Upper lobe of left lung (tissue), 4 donors: ENCODE measurements at regions not wholly inside any gene's neighbourhood (a gene's known extent, or its start where the extent isn't known, plus 50 kb on each side); places are given as distances from the start of the nearest gene placed in this dataset.

Source experiments
- CTCF ChIP-seq, 6 experiments: fragments of 450-650 bp in 4 of 6; fragments of 200-600 bp in 2 of 6; sonication (generic) in 2 of 6; IDR thresholded peaks; one replicate each; pipeline ENCODE4 v1.5.1; 2016 to 2019; ENCODE audit warnings: antibody characterized with exemption in 6 of 6
- EP300 ChIP-seq, 4 donors: sonication (generic); formaldehyde crosslinking; IDR thresholded peaks; one replicate each; pipeline ENCODE4 v1.5.1; 2017; ENCODE audit warnings: antibody characterized with exemption in 4 of 4, control low read depth in 2 of 4
- POLR2A ChIP-seq, 4 donors: fragments of 450-650 bp; IDR thresholded peaks; one replicate each; pipeline ENCODE4 v1.5.1; 2016 to 2017; ENCODE audit warnings: antibody characterized with exemption in 4 of 4, mild to moderate bottlenecking in 2 of 4
- POLR2AphosphoS5 ChIP-seq, 2 donors: sonication (generic); formaldehyde crosslinking; IDR thresholded peaks; one replicate each; pipeline ENCODE4 v1.5.1; 2017; ENCODE audit warnings: antibody characterized with exemption in 2 of 2

GRCh38 chr9:69981686-69982445, 61.8 kb upstream of the MAMDC2 start:
- TF ChIP-seq CTCF (IDR thresholded peaks at IDR 0.05) (no peak), POLR2A (IDR thresholded peaks at IDR 0.05) (no peak), POLR2AphosphoS5 (IDR thresholded peaks at IDR 0.05) (peak in 1 of 2 donors; percentile 18), EP300 (IDR thresholded peaks at IDR 0.05) (no peak)
